ENCODE measurements at regions not wholly inside any gene's neighbourhood (a gene's known extent, or its start where the extent isn't known, plus 50 kb on each side); places are given as distances from the start of the nearest gene placed in this dataset.

DNA sequence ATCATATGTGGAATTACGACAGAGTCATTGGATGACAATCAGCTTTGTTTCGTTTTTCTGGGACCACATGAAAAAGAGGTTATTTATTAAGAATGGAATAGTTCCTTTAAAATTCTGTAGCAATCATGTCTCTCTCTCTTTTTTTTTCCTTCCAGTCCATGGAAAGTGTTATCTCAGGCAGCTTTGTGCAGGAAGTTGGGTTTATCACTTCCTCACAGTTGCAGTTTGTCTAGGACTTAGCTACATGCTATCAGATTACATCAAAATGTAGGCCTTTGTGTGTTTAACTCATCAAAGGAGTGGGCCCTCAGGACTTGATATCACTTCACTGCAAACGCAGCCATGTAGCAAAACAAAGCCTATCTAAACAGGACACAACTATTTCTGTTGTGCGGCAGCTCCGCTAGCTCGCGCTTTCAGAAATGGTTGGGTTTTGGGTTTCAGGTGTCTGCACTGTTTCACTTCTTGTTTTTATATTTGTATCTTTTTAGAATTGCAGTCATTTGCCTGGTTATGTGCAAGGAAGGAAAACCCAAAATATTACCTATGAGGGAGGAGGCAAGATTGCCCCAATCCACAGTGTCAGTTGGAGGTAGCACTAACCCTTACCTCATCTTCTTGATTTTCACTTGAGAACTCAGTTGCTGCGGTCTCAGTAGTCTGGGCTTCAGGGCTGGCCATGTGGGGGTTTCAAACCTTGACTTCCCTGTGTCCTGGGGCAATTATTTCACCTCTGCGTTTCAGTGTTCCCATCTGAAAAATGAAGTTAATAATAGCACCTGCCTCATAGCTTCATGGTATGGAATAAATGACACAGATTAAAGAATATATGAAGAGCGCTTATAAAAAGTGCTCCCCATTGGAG is 66.7 kb downstream of the HHEX start:
- Histone ChIP-seq H2BK15ac (ENCODE audit: low read length) (no peak overlapping the region), H3K23ac (ENCODE audit: insufficient read length) (no peak overlapping the region), H4K20me1 (replicated peaks in 1 of 2; ENCODE audit: control insufficient read depth in 1 of 2, insufficient read depth in 2 of 2, low read length in 2 of 2) (no peaks in the 10 kb centered on the region), H3K4me2 (ENCODE audit: insufficient read depth in 1 of 2, low read depth in 2 of 2, low read length in 2 of 2) (no peak overlapping the region), H3K4me3 (ENCODE audit: extremely low read depth in 1 of 4, insufficient read depth in 2 of 4, low read depth in 3 of 4, low read length in 4 of 4) (no peak overlapping the region), H4K5ac (ENCODE audit: insufficient read length, low read depth, low read length) (no peak overlapping the region), H4K8ac (ENCODE audit: extremely low read depth, insufficient read depth, low read length) (no peak overlapping the region), H3K18ac (ENCODE audit: extremely low read depth, low read length) (no peak overlapping the region), H3K79me1 (ENCODE audit: low read depth, low read length) (no peaks in the 10 kb centered on the region), H3K23me2 (ENCODE audit: low read depth, low read length) (no peaks in the 10 kb centered on the region), H3K56ac (replicated peaks; ENCODE audit: insufficient read length, low read depth, low read length) (no peak overlapping the region), H3K27me3 (replicated peaks in 1 of 4; ENCODE audit: control insufficient read depth in 3 of 4, extremely low read depth in 1 of 4, insufficient read depth in 3 of 4, low read length in 3 of 4) (no peaks in the 10 kb centered on the region), H3K36me3 (ENCODE audit: control insufficient read depth in 2 of 4, insufficient read depth in 4 of 4, low read length in 3 of 4) (no peaks in the 10 kb centered on the region), H3K79me2 (ENCODE audit: control insufficient read depth in 1 of 2, insufficient read depth in 2 of 2, low read length in 2 of 2) (no peaks in the 10 kb centered on the region), H2AK5ac (ENCODE audit: low read depth, low read length) (no peak overlapping the region), H3K27ac (ENCODE audit: low read depth, low read length) (no peak overlapping the region), H3K9ac (replicated peaks in 1 of 4; ENCODE audit: extremely low read depth in 1 of 4, low read depth in 3 of 4, low read length in 3 of 4) (no peak overlapping the region), H2BK5ac (ENCODE audit: low read depth, low read length) (no peak overlapping the region), H3K9me3 (ENCODE audit: insufficient read depth in 2 of 2, low read depth in 1 of 2, low read length in 1 of 2) (no peaks in the 10 kb centered on the region), H2AFZ (ENCODE audit: low read length) (peak overlapping the region; percentile 41; the same call in 1 of the 2 replicates), H2BK20ac (ENCODE audit: low read length) (no peak overlapping the region), H2BK12ac (ENCODE audit: low read depth, low read length) (no peak overlapping the region), H2BK120ac (replicated peaks; ENCODE audit: low read depth, low read length) (no peak overlapping the region), H3K14ac (ENCODE audit: insufficient read length) (no peak overlapping the region), H3K4me1 (replicated peaks in 1 of 4; ENCODE audit: control insufficient read depth in 3 of 4, insufficient read depth in 4 of 4, low read length in 3 of 4) (peaks cover 0 to 3% (median 0%) of the 10 kb centered on the region in 4 experiments; a peak in 1 of 7 replicates), H3K4ac (replicated peaks; ENCODE audit: insufficient read length, low read depth, low read length) (no peak overlapping the region), H4K91ac (replicated peaks; ENCODE audit: insufficient read length, low read length) (no peak overlapping the region)
- 88% methylated on average over 10 of the region's 10 CpGs; no CpG with 5 or more reads in 1 of the 2 experiments for WGBS, 2 experiments (ENCODE audit: extremely low coverage in 1 of 2, insufficient coverage in 1 of 2, insufficient read length in 1 of 2, insufficient replicate concordance in 2 of 2, low coverage in 1 of 2, low lambda C conversion rate in 2 of 2, missing lambda C conversion rate in 1 of 2)
- TF ChIP-seq RNF2 (IDR thresholded peaks at IDR 0.05; ENCODE audit: borderline replicate concordance, low read depth, low read length, missing control alignments, poor library complexity, severe bottlenecking) (no peak), EGR1 (IDR thresholded peaks at IDR 0.05; ENCODE audit: borderline replicate concordance, low read depth, low read length) (no peak)
- no peak for DNase-seq (ENCODE audit: low read depth in 1 of 2, low spot score in 2 of 2)
- ChIA-PET POLR2A (ENCODE audit: partially characterized antibody) (interaction anchor here (0.6 to 0.9 kb wide), 2 partner anchors 12 to 92 kb away, joined by 3 to 4 read pairs; partner anchors contain the start of gene EXOC6), CTCF (ENCODE audit: partially characterized antibody) (interaction anchor here (0.8 to 1.3 kb wide), 3 partner anchors 9 to 15 kb away, joined by 3 to 4 read pairs (median 3); no protein-coding TSS in a partner anchor)
- FAIRE-seq, result no peak

All from H1 (cell line).